DND-41 (cell line): ENCODE measurements at regions not wholly inside any gene's neighbourhood (a gene's known extent, or its start where the extent isn't known, plus 50 kb on each side); places are given as distances from the start of the nearest gene placed in this dataset.

Source experiments
- ATAC-seq: fragments of 200-7000 bp; cut with Tn5 transposase; 3 replicates; pipeline ENCODE4 v1.9.1; 2021; ENCODE audit warnings: low read depth; ENCODE audit not compliant: insufficient read depth
- DNase-seq: peaks from one replicate; pipeline ENCODE4 v3.0.0-alpha.2; 2020
- H2AFZ ChIP-seq: 2 replicates; pipeline ENCODE4 v1.6.0; 2012; ENCODE audit warnings: low read depth, low read length
- H3K27ac ChIP-seq: 2 replicates; pipeline ENCODE4 v1.5.1; 2012; ENCODE audit warnings: low read length, inconsistent platforms
- H3K27me3 ChIP-seq: fragments of 200-600 bp; sonication (generic); 2 replicates; pipeline ENCODE4 v1.6.0; 2012; ENCODE audit warnings: low read length, mild to moderate bottlenecking, inconsistent platforms; ENCODE audit not compliant: insufficient read depth, poor library complexity
- H3K36me3 ChIP-seq: 2 replicates; pipeline ENCODE4 v1.5.1; 2012; ENCODE audit warnings: low read length, inconsistent platforms; ENCODE audit not compliant: insufficient read depth
- H3K4me1 ChIP-seq: 2 replicates; pipeline ENCODE4 v1.5.1; 2012; ENCODE audit warnings: mild to moderate bottlenecking, low read length; ENCODE audit not compliant: insufficient read depth
- H3K4me2 ChIP-seq: 2 replicates; pipeline ENCODE4 v1.6.0; 2012; ENCODE audit warnings: mild to moderate bottlenecking, moderate library complexity, low read length, inconsistent platforms; ENCODE audit not compliant: insufficient read depth
- H3K4me3 ChIP-seq, 2 experiments: fragments of 200-600 bp in 1 of 2; shearing (Covaris generic) in 1 of 2; 2 replicates each; pipeline ENCODE4 v1.5.1; 2012 to 2016; ENCODE audit warnings: inconsistent platforms in 2 of 2, low read length in 2 of 2, mild to moderate bottlenecking in 2 of 2, low read depth in 1 of 2, moderate library complexity in 1 of 2
- H3K79me2 ChIP-seq: 2 replicates; pipeline ENCODE4 v1.6.0; 2012; ENCODE audit warnings: low read length, inconsistent platforms; ENCODE audit not compliant: insufficient read depth
- H3K9ac ChIP-seq: 2 replicates; pipeline ENCODE4 v1.6.0; 2012; ENCODE audit warnings: low read depth, mild to moderate bottlenecking, inconsistent platforms, low read length, moderate library complexity
- H3K9me3 ChIP-seq: 2 replicates; pipeline ENCODE4 v1.5.1; 2012; ENCODE audit warnings: low read length, moderate library complexity, mild to moderate bottlenecking, inconsistent platforms; ENCODE audit not compliant: insufficient read depth, severe bottlenecking
- H4K20me1 ChIP-seq: 2 replicates; pipeline ENCODE4 v1.6.0; 2012; ENCODE audit warnings: low read length; ENCODE audit not compliant: insufficient read depth
- CTCF ChIP-seq: IDR thresholded peaks from 2 replicates; pipeline ENCODE4 v1.5.1; 2012; ENCODE audit warnings: borderline replicate concordance, low read length, moderate library complexity, mild to moderate bottlenecking; ENCODE audit not compliant: poor library complexity, severe bottlenecking; ENCODE audit errors: extremely low read depth
- EZH2 ChIP-seq: IDR thresholded peaks from 3 replicates; pipeline ENCODE4 v1.6.1; 2012; ENCODE audit warnings: borderline replicate concordance, low read depth, mild to moderate bottlenecking, moderate library complexity, low read length, inconsistent platforms; ENCODE audit not compliant: severe bottlenecking

- ATAC-seq, result no peak
- no peak overlapping the region for H3K27ac ChIP-seq
- peaks cover 17% of the 10 kb centered on the region for H3K4me1 ChIP-seq
- peaks cover 1% of the 10 kb centered on the region for H3K9me3 ChIP-seq
- no peaks in the 10 kb centered on the region for H4K20me1 ChIP-seq
- no peak overlapping the region for H3K9ac ChIP-seq
- H3K27me3 ChIP-seq, result no peaks in the 10 kb centered on the region
- H3K4me2 ChIP-seq, result no peak overlapping the region
- H2AFZ ChIP-seq, result no peak overlapping the region
- H3K36me3 ChIP-seq, result no peaks in the 10 kb centered on the region
- DNase-seq, result no peak
- H3K4me3 ChIP-seq, result no peak overlapping the region
- TF ChIP-seq CTCF, result no peak
- no peaks in the 10 kb centered on the region for H3K79me2 ChIP-seq
Measured at GRCh38 chr1:170252851-170253579, 107.3 kb downstream of the NTMT2 start.

GRCh38 chr1:170254371-170254770, 108.6 kb downstream of the NTMT2 start:
- Histone ChIP-seq H3K27me3 (no peaks in the 10 kb centered on the region), H4K20me1 (no peaks in the 10 kb centered on the region), H3K79me2 (no peaks in the 10 kb centered on the region), H3K4me1 (peaks cover 4% of the 10 kb centered on the region), H3K36me3 (no peaks in the 10 kb centered on the region), H3K9ac (no peak overlapping the region), H3K27ac (no peak overlapping the region), H2AFZ (no peak overlapping the region), H3K4me3 (no peak overlapping the region), H3K9me3 (peaks cover 1% of the 10 kb centered on the region), H3K4me2 (no peak overlapping the region)
- TF ChIP-seq EZH2 (no peak), CTCF (no peak)
- no peak for DNase-seq
- ATAC-seq, result no peak

- DNase-seq (no peak), ATAC-seq (no peak)
- Histone ChIP-seq H3K27ac (no peak overlapping the region), H3K4me1 (no peaks in the 10 kb centered on the region), H3K9me3 (no peaks in the 10 kb centered on the region), H3K79me2 (no peaks in the 10 kb centered on the region), H3K9ac (no peak overlapping the region), H4K20me1 (no peaks in the 10 kb centered on the region), H3K27me3 (no peaks in the 10 kb centered on the region), H2AFZ (no peak overlapping the region), H3K4me3 (no peak overlapping the region), H3K36me3 (no peaks in the 10 kb centered on the region), H3K4me2 (no peak overlapping the region)
- TF ChIP-seq CTCF (no peak), EZH2 (no peak)
Measured at GRCh38 chr1:170261669-170262068, 115.9 kb downstream of the NTMT2 start.
